ENCODE measurements at regions not wholly inside any gene's neighbourhood (a gene's known extent, or its start where the extent isn't known, plus 50 kb on each side); places are given as distances from the start of the nearest gene placed in this dataset.
A peak's percentile ranks its signal among the peaks of the same experiment; 100 is the strongest.

GRCh38 chr12:19036673-19037357 is 92.7 kb upstream of the PLEKHA5 start:
- no peak overlapping the region for H4K8ac ChIP-seq (ENCODE audit: low read length)
- H2BK15ac ChIP-seq (ENCODE audit: low read depth, poor library complexity, severe bottlenecking), result no peak overlapping the region
- no peak overlapping the region for H2AK5ac ChIP-seq (ENCODE audit: low read length, severe bottlenecking)
- H3K4me1 ChIP-seq (ENCODE audit: control insufficient read depth, insufficient read depth, low read depth, low read length), result no peaks in the 10 kb centered on the region
- no peak overlapping the region for H3K27ac ChIP-seq (ENCODE audit: low read length, poor library complexity, severe bottlenecking)
- 78% methylated on average over 6 of the region's 6 CpGs for WGBS
- H3K4ac ChIP-seq (ENCODE audit: low read depth in 1 of 2, low read length in 2 of 2), result no peak overlapping the region
- peak; percentile 70 for DNase-seq
- H3K79me1 ChIP-seq (replicated peaks; ENCODE audit: low read length, poor library complexity, severe bottlenecking), result no peaks in the 10 kb centered on the region
- H2BK5ac ChIP-seq (ENCODE audit: low read depth, low read length, poor library complexity, severe bottlenecking), result no peak overlapping the region
- no peak overlapping the region for H3K4me2 ChIP-seq (ENCODE audit: low read length, poor library complexity, severe bottlenecking)
- H2BK12ac ChIP-seq (ENCODE audit: low read length in 2 of 2), result no peak overlapping the region
- H3K4me3 ChIP-seq (ENCODE audit: insufficient read depth in 1 of 2, low read depth in 1 of 2, low read length in 2 of 2), result no peak overlapping the region
- H3K36me3 ChIP-seq (ENCODE audit: control insufficient read depth in 1 of 2, insufficient read depth in 2 of 2, low read depth in 1 of 2, low read length in 2 of 2), result peaks cover 0 to 4% of the 10 kb centered on the region in 2 experiments
- no peak overlapping the region for H3K9ac ChIP-seq (ENCODE audit: low read length)
- no peaks in the 10 kb centered on the region for H3K27me3 ChIP-seq (ENCODE audit: control insufficient read depth in 1 of 2, insufficient read depth in 1 of 2, low read length in 2 of 2)
- peak overlapping the region in 1 of 2 experiments; percentile 42 for H3K14ac ChIP-seq (ENCODE audit: low read length in 2 of 2)
- H3K9me3 ChIP-seq (ENCODE audit: control insufficient read depth, low read length), result peaks cover 7% of the 10 kb centered on the region
- no peak overlapping the region for H3K23ac ChIP-seq (ENCODE audit: low read length in 2 of 2)
- no peak overlapping the region for H2AFZ ChIP-seq (ENCODE audit: low read depth, low read length)
- H2BK120ac ChIP-seq (ENCODE audit: low read depth, low read length), result no peak overlapping the region
- peak overlapping the region in 1 of 2 experiments; percentile 22 for H3K18ac ChIP-seq (ENCODE audit: low read depth in 1 of 2, low read length in 2 of 2)
- H4K91ac ChIP-seq (ENCODE audit: low read length), result no peak overlapping the region

- no peak for DNase-seq
- WGBS, result 77% methylated on average over 6 of the region's 6 CpGs
These were observed 91.3 kb upstream of the PLEKHA5 start for GRCh38 chr12:19038209-19038608.

GRCh38 chr12:19039515-19039914 is 90.0 kb upstream of the PLEKHA5 start:
- no peak overlapping the region for H4K8ac ChIP-seq (ENCODE audit: low read length)
- no peak overlapping the region for H3K14ac ChIP-seq (ENCODE audit: low read length in 2 of 2)
- no peaks in the 10 kb centered on the region for H3K79me1 ChIP-seq (replicated peaks; ENCODE audit: low read length, poor library complexity, severe bottlenecking)
- H3K4me2 ChIP-seq (ENCODE audit: low read length, poor library complexity, severe bottlenecking), result no peak overlapping the region
- no peak overlapping the region for H3K18ac ChIP-seq (ENCODE audit: low read depth in 1 of 2, low read length in 2 of 2)
- H3K23ac ChIP-seq (ENCODE audit: low read length in 2 of 2), result no peak overlapping the region
- no peak overlapping the region for H2BK120ac ChIP-seq (ENCODE audit: low read depth, low read length)
- H3K9me3 ChIP-seq (ENCODE audit: control insufficient read depth, low read length), result no peaks in the 10 kb centered on the region
- H3K27me3 ChIP-seq (ENCODE audit: control insufficient read depth in 1 of 2, insufficient read depth in 1 of 2, low read length in 2 of 2), result no peaks in the 10 kb centered on the region
- no peak for DNase-seq
- no peak overlapping the region for H3K9ac ChIP-seq (ENCODE audit: low read length)
- H3K4me1 ChIP-seq (ENCODE audit: control insufficient read depth, insufficient read depth, low read depth, low read length), result no peaks in the 10 kb centered on the region
- no peak overlapping the region for H2AK5ac ChIP-seq (ENCODE audit: low read length, severe bottlenecking)
- no peak overlapping the region for H2BK5ac ChIP-seq (ENCODE audit: low read depth, low read length, poor library complexity, severe bottlenecking)
- no CpG with 5 or more reads among the region's 3 CpGs for WGBS
- H2BK12ac ChIP-seq (ENCODE audit: low read length in 2 of 2), result no peak overlapping the region
- H4K91ac ChIP-seq (ENCODE audit: low read length), result no peak overlapping the region
- no peak overlapping the region for H2AFZ ChIP-seq (ENCODE audit: low read depth, low read length)
- H2BK15ac ChIP-seq (ENCODE audit: low read depth, poor library complexity, severe bottlenecking), result no peak overlapping the region
- H3K4me3 ChIP-seq (ENCODE audit: insufficient read depth in 1 of 2, low read depth in 1 of 2, low read length in 2 of 2), result no peak overlapping the region
- no peak overlapping the region for H3K4ac ChIP-seq (ENCODE audit: low read depth in 1 of 2, low read length in 2 of 2)
- no peaks in the 10 kb centered on the region for H3K36me3 ChIP-seq (ENCODE audit: control insufficient read depth in 1 of 2, insufficient read depth in 2 of 2, low read depth in 1 of 2, low read length in 2 of 2)
- H3K27ac ChIP-seq (ENCODE audit: low read length, poor library complexity, severe bottlenecking), result no peak overlapping the region

More at GRCh38 chr12:19038209-19038608, 91.3 kb upstream of the PLEKHA5 start:
- no peak overlapping the region for H3K23ac ChIP-seq (ENCODE audit: low read length in 2 of 2)
- H2BK15ac ChIP-seq (ENCODE audit: low read depth, poor library complexity, severe bottlenecking), result no peak overlapping the region
- H3K27ac ChIP-seq (ENCODE audit: low read length, poor library complexity, severe bottlenecking), result no peak overlapping the region
- H3K4me1 ChIP-seq (ENCODE audit: control insufficient read depth, insufficient read depth, low read depth, low read length), result no peaks in the 10 kb centered on the region
- H4K91ac ChIP-seq (ENCODE audit: low read length), result no peak overlapping the region
- H2BK120ac ChIP-seq (ENCODE audit: low read depth, low read length), result no peak overlapping the region
- no peak overlapping the region for H2AK5ac ChIP-seq (ENCODE audit: low read length, severe bottlenecking)
- peak overlapping the region; percentile 61 for H4K8ac ChIP-seq (ENCODE audit: low read length)
- H3K4ac ChIP-seq (ENCODE audit: low read depth in 1 of 2, low read length in 2 of 2), result no peak overlapping the region
- H2BK5ac ChIP-seq (ENCODE audit: low read depth, low read length, poor library complexity, severe bottlenecking), result no peak overlapping the region
- H3K14ac ChIP-seq (ENCODE audit: low read length in 2 of 2), result no peak overlapping the region
- H3K79me1 ChIP-seq (replicated peaks; ENCODE audit: low read length, poor library complexity, severe bottlenecking), result no peaks in the 10 kb centered on the region
- H3K27me3 ChIP-seq (ENCODE audit: control insufficient read depth in 1 of 2, insufficient read depth in 1 of 2, low read length in 2 of 2), result no peaks in the 10 kb centered on the region
- H3K4me3 ChIP-seq (ENCODE audit: insufficient read depth in 1 of 2, low read depth in 1 of 2, low read length in 2 of 2), result no peak overlapping the region
- H2BK12ac ChIP-seq (ENCODE audit: low read length in 2 of 2), result no peak overlapping the region
- no peaks in the 10 kb centered on the region for H3K36me3 ChIP-seq (ENCODE audit: control insufficient read depth in 1 of 2, insufficient read depth in 2 of 2, low read depth in 1 of 2, low read length in 2 of 2)
- H3K18ac ChIP-seq (ENCODE audit: low read depth in 1 of 2, low read length in 2 of 2), result no peak overlapping the region
- no peaks in the 10 kb centered on the region for H3K9me3 ChIP-seq (ENCODE audit: control insufficient read depth, low read length)
- H2AFZ ChIP-seq (ENCODE audit: low read depth, low read length), result no peak overlapping the region
- H3K4me2 ChIP-seq (ENCODE audit: low read length, poor library complexity, severe bottlenecking), result no peak overlapping the region
- H3K9ac ChIP-seq (ENCODE audit: low read length), result no peak overlapping the region

GRCh38 chr12:19042221-19042620 is 87.3 kb upstream of the PLEKHA5 start:
- 98% methylated on average over 2 of the region's 3 CpGs for WGBS

More at GRCh38 chr12:19042221-19042620, 87.3 kb upstream of the PLEKHA5 start:
- no peak overlapping the region for H2BK5ac ChIP-seq (ENCODE audit: low read depth, low read length, poor library complexity, severe bottlenecking)
- no peaks in the 10 kb centered on the region for H3K4me1 ChIP-seq (ENCODE audit: control insufficient read depth, insufficient read depth, low read depth, low read length)
- DNase-seq, result no peak
- H3K36me3 ChIP-seq (ENCODE audit: control insufficient read depth in 1 of 2, insufficient read depth in 2 of 2, low read depth in 1 of 2, low read length in 2 of 2), result no peaks in the 10 kb centered on the region
- no peak overlapping the region for H4K91ac ChIP-seq (ENCODE audit: low read length)
- H2BK12ac ChIP-seq (ENCODE audit: low read length in 2 of 2), result no peak overlapping the region
- no peak overlapping the region for H2AK5ac ChIP-seq (ENCODE audit: low read length, severe bottlenecking)
- no peak overlapping the region for H3K23ac ChIP-seq (ENCODE audit: low read length in 2 of 2)
- H3K4ac ChIP-seq (ENCODE audit: low read depth in 1 of 2, low read length in 2 of 2), result no peak overlapping the region
- no peak overlapping the region for H3K4me3 ChIP-seq (ENCODE audit: insufficient read depth in 1 of 2, low read depth in 1 of 2, low read length in 2 of 2)
- H3K9ac ChIP-seq (ENCODE audit: low read length), result no peak overlapping the region
- H4K8ac ChIP-seq (ENCODE audit: low read length), result no peak overlapping the region
- H2BK120ac ChIP-seq (ENCODE audit: low read depth, low read length), result no peak overlapping the region
- no peak overlapping the region for H3K27ac ChIP-seq (ENCODE audit: low read length, poor library complexity, severe bottlenecking)
- no peak overlapping the region for H2BK15ac ChIP-seq (ENCODE audit: low read depth, poor library complexity, severe bottlenecking)
- H3K4me2 ChIP-seq (ENCODE audit: low read length, poor library complexity, severe bottlenecking), result no peak overlapping the region
- H3K14ac ChIP-seq (ENCODE audit: low read length in 2 of 2), result no peak overlapping the region
- no peak overlapping the region for H2AFZ ChIP-seq (ENCODE audit: low read depth, low read length)
- no peaks in the 10 kb centered on the region for H3K9me3 ChIP-seq (ENCODE audit: control insufficient read depth, low read length)
- no peaks in the 10 kb centered on the region for H3K27me3 ChIP-seq (ENCODE audit: control insufficient read depth in 1 of 2, insufficient read depth in 1 of 2, low read length in 2 of 2)
- no peak overlapping the region for H3K18ac ChIP-seq (ENCODE audit: low read depth in 1 of 2, low read length in 2 of 2)
- H3K79me1 ChIP-seq (replicated peaks; ENCODE audit: low read length, poor library complexity, severe bottlenecking), result no peaks in the 10 kb centered on the region
